Neural crest cell (in vitro differentiated cells): ENCODE measurements at regions not wholly inside any gene's neighbourhood (a gene's known extent, or its start where the extent isn't known, plus 50 kb on each side); places are given as distances from the start of the nearest gene placed in this dataset.

Experiments
- DNase-seq: peaks from one replicate; pipeline ENCODE4 v3.0.0; 2021; ENCODE audit warnings: low read depth, mixed read lengths, low spot score
- H3K27ac Mint-ChIP-seq: one replicate; pipeline ENCODE4 v1.8.0; 2021; ENCODE audit warnings: mild to moderate bottlenecking, mixed read lengths; ENCODE audit not compliant: unreplicated experiment
- H3K27me3 Mint-ChIP-seq: 2 replicates; pipeline ENCODE4 v1.8.0; 2021; ENCODE audit warnings: low read depth, mild to moderate bottlenecking, mixed read lengths
- H3K36me3 Mint-ChIP-seq: 2 replicates; pipeline ENCODE4 v1.8.0; 2021; ENCODE audit warnings: low read depth, mild to moderate bottlenecking, mixed read lengths
- H3K4me1 Mint-ChIP-seq: 2 replicates; pipeline ENCODE4 v1.8.0; 2021; ENCODE audit warnings: mixed read lengths
- H3K4me3 Mint-ChIP-seq: one replicate; pipeline ENCODE4 v1.8.0; 2021; ENCODE audit warnings: mild to moderate bottlenecking, mixed read lengths
- H3K9me3 Mint-ChIP-seq: 2 replicates; pipeline ENCODE4 v1.8.0; 2021; ENCODE audit warnings: mixed read lengths
- CTCF ChIP-seq: fragments of 200-600 bp; sonication (generic); conservative IDR thresholded peaks from 2 replicates; pipeline ENCODE4 v1.5.0; 2021; ENCODE audit warnings: antibody characterized with exemption, mild to moderate bottlenecking

DNA sequence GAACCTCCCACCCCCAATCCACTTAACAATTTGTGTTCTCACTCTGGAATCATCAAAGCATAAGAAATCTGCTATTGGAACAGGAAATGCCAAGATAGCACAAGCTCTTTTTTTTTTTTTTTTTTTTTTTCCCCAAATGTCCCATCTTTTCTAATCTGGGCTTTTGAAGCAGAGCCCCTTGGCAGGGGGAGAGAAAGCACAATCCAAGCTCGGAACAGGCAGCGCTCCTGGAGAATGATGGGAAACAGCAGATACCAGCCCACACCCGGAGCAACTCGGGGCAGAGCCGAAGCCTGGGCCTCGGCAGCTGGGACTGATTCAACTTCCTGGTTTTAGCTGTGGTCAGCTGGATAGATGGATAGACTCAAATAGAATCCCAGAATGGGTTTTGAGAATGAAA lies 235.1 kb downstream of the QDPR start:
- Mint-ChIP-seq H3K9me3 (no peaks in the 10 kb centered on the region), H3K27me3 (no peaks in the 10 kb centered on the region), H3K4me1 (no peaks in the 10 kb centered on the region), H3K27ac (no peak overlapping the region), H3K4me3 (no peak overlapping the region), H3K36me3 (no peaks in the 10 kb centered on the region)
- TF ChIP-seq CTCF = no peak
- DNase-seq = no peak

- no peaks in the 10 kb centered on the region for H3K27me3 Mint-ChIP-seq
- no peak for TF ChIP-seq CTCF
- no peak for DNase-seq
- H3K27ac Mint-ChIP-seq = no peak overlapping the region
- no peak overlapping the region for H3K4me3 Mint-ChIP-seq
- H3K4me1 Mint-ChIP-seq = no peaks in the 10 kb centered on the region
- no peaks in the 10 kb centered on the region for H3K36me3 Mint-ChIP-seq
- no peaks in the 10 kb centered on the region for H3K9me3 Mint-ChIP-seq
These were observed 236.1 kb downstream of the QDPR start for GRCh38 chr4:17275836-17276235.

GRCh38 chr4:17273047-17273446 lies 238.8 kb downstream of the QDPR start:
- no peak for DNase-seq
- TF ChIP-seq CTCF = no peak
- Mint-ChIP-seq H3K27me3 (peaks cover 10% of the 10 kb centered on the region), H3K36me3 (no peaks in the 10 kb centered on the region), H3K27ac (no peak overlapping the region), H3K4me3 (no peak overlapping the region), H3K9me3 (no peaks in the 10 kb centered on the region), H3K4me1 (no peaks in the 10 kb centered on the region)

GRCh38 chr4:17272154-17272553 lies 239.7 kb downstream of the QDPR start:
- Mint-ChIP-seq H3K27me3 (peaks cover 10% of the 10 kb centered on the region), H3K36me3 (no peaks in the 10 kb centered on the region), H3K27ac (no peak overlapping the region), H3K9me3 (no peaks in the 10 kb centered on the region), H3K4me3 (no peak overlapping the region), H3K4me1 (no peaks in the 10 kb centered on the region)
- no peak for DNase-seq
- no peak for TF ChIP-seq CTCF

DNA sequence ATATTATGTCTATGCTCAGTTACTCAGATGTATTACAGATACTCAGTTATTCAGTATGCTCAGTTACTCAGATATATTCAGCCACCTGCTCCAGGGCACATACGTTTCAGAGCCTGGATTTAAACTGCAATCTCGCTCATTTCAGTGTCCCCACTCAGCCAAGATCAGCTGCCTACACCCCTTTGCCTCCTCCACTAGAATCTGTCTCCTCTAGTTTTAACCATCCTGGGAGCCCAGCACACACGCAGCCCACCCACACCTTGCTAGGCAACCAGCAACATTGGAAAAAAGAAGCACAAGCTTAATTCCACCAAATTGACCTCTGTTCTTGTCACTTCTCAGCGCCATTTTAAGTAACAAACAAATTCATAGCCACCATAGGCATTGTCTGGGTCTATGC lies 246.2 kb downstream of the QDPR start:
- no peak overlapping the region for H3K27ac Mint-ChIP-seq
- no peak for DNase-seq
- peaks cover 10% of the 10 kb centered on the region for H3K27me3 Mint-ChIP-seq
- no peaks in the 10 kb centered on the region for H3K36me3 Mint-ChIP-seq
- no peaks in the 10 kb centered on the region for H3K9me3 Mint-ChIP-seq
- H3K4me3 Mint-ChIP-seq = no peak overlapping the region
- no peak for TF ChIP-seq CTCF
- no peaks in the 10 kb centered on the region for H3K4me1 Mint-ChIP-seq

GRCh38 chr4:17265139-17265538 lies 246.8 kb downstream of the QDPR start:
- H3K36me3 Mint-ChIP-seq = no peaks in the 10 kb centered on the region
- no peak for DNase-seq
- TF ChIP-seq CTCF = no peak
- H3K4me3 Mint-ChIP-seq = no peak overlapping the region
- H3K27ac Mint-ChIP-seq = no peak overlapping the region
- no peaks in the 10 kb centered on the region for H3K9me3 Mint-ChIP-seq
- H3K4me1 Mint-ChIP-seq = no peaks in the 10 kb centered on the region
- peaks cover 10% of the 10 kb centered on the region for H3K27me3 Mint-ChIP-seq
